Esophagus squamous epithelium (tissue), 4 donors: ENCODE measurements at regions not wholly inside any gene's neighbourhood (a gene's known extent, or its start where the extent isn't known, plus 50 kb on each side); places are given as distances from the start of the nearest gene placed in this dataset.

Experiments used
- POLR2A ChIP-seq, 4 donors: fragments of 450-650 bp; IDR thresholded peaks; one replicate each; pipeline ENCODE4 v1.6.1; 2017; ENCODE audit warnings: antibody characterized with exemption in 4 of 4, mild to moderate bottlenecking in 4 of 4, moderate library complexity in 3 of 4
- TF ChIP-seq, protein P1 (sequence below), 6 experiments: fragments of 450-650 bp in 4 of 6; fragments of 200-600 bp in 2 of 6; sonication (generic) in 2 of 6; IDR thresholded peaks; one replicate each; pipeline ENCODE4 v1.5.1; 2016 to 2019; ENCODE audit warnings: antibody characterized with exemption in 6 of 6, mild to moderate bottlenecking in 4 of 6, moderate library complexity in 4 of 6

DNA sequence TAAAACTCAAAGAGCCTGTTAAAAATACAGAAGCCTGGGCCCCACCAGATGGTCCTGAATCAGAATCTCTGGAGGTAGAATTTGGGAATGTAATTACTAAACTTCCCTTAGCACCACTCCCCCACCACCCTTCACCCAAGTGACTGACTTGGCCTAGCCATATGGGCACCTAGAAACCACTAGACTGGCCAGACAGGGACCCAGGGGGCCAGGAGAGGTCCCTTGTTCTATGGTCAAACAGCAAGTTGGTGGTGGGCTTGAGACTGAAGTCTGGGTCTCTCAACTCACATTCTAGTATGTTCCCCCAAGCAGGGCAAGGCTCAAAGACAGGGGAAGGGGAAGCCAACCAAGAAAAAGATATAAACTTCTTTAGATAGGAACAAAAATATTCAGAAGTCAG lies 301.5 kb upstream of the TLE3 start:
- TF ChIP-seq, protein P1, sequence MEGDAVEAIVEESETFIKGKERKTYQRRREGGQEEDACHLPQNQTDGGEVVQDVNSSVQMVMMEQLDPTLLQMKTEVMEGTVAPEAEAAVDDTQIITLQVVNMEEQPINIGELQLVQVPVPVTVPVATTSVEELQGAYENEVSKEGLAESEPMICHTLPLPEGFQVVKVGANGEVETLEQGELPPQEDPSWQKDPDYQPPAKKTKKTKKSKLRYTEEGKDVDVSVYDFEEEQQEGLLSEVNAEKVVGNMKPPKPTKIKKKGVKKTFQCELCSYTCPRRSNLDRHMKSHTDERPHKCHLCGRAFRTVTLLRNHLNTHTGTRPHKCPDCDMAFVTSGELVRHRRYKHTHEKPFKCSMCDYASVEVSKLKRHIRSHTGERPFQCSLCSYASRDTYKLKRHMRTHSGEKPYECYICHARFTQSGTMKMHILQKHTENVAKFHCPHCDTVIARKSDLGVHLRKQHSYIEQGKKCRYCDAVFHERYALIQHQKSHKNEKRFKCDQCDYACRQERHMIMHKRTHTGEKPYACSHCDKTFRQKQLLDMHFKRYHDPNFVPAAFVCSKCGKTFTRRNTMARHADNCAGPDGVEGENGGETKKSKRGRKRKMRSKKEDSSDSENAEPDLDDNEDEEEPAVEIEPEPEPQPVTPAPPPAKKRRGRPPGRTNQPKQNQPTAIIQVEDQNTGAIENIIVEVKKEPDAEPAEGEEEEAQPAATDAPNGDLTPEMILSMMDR (IDR thresholded peaks at IDR 0.05): no peak
- no peak for TF ChIP-seq POLR2A (IDR thresholded peaks at IDR 0.05)
